NCI-H187 treated with DMSO at 0.1 percent for 48 hours (cell line): ENCODE measurements at regions not wholly inside any gene's neighbourhood (a gene's known extent, or its start where the extent isn't known, plus 50 kb on each side); places are given as distances from the start of the nearest gene placed in this dataset.

Experiments
- DNase-seq: peaks from one replicate; lab custom pipeline; 2025; lab: John Stamatoyannopoulos, UW

DNA sequence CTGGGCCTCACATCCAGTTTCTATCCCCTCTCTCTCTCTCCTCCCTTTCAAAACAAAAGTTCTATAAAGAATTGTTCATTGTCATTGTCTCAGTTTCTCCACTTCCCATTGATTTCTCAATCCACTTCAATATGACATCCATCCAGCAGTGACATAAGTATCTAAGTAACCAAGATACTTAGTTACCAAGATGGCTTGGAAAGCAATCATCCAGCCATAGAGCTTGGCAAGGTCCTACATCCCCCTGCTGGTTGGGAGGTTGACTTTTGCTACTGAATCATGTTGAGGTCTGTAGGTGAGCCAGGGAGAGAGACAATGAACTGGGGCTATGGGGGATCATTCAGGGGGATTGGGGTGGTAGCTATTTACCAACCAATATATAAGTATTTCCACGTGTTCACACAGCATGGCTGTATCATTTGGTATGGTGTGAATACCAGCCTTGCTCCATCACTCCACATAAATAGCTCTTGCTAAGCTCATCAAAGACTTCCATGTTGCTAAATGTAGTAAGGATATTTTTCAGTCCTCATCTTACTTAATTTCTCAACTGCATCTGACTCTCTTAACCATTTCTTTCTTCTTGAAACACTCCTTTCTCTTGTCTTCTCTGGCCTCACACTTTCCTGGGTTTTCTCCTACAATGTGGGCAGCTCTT lies 58.8 kb upstream of the NTRK3 start:
- DNase-seq = no peak

DNA sequence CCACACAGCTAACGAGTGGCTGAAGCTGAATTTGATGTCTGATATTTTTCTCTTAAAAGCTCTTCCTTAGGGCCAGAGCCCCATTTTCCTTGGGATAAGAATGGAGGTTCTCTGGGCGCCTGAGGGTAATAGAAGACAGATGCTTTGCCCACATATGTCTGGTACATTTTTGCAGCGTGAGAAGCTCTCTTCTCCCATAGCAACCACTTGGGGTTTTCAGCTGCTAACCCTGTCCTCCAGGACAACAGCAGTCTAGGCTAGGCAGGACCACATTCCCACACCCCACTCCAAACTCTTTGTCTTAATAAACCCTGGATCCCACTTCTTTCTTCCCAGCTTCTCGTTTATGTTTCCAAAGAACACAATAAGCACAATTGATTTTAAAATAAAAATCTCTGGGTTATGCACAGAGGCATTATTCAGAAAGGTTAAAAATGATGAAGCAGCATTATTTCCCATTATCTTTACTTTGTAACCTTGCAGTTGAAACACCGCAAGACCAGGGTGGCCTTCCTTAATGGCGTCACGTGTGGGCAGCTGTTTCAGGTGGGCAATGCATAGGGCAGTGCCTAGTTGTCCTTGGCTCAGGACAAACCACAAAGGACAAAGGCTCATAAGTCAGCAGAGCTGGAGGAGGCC lies 56.5 kb upstream of the NTRK3 start:
- no peak for DNase-seq

DNA sequence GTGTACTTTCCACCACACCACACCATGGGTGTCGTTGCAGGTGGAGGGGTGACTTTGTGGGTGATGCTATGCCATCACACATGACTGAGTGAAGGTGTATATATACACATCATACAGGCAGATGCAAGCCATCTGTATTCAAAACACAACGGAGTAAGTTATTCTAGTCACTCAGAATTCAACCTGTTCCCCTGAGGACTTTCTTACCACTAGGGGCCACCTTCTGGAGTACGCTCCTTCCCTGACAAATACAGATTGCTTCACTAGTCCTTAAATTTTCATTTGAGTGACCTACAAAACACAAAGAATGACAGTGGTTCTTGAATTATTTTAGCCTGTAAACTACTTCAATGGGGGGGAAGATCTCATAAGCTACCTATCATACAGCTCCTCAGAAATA lies 52.8 kb upstream of the NTRK3 start:
- DNase-seq = no peak

DNA sequence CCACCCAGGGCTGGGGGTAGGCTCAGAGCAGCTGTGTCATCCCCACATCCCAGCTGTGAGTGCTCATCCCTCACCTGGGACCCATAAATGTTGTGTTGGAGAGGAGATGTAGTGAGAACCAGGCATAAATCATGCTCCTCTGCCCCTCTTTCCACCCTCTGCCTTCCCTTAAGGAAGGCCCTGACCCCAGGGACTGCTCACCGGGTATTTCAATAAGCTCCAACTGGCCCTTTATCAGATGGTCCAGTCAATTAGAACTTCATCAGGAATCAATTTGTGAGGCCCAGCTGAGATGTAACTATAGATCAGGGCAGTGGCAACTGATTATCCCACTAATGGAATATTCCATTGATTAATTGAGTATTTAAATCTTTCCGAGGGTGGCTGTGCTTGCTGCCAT lies 50.8 kb upstream of the NTRK3 start:
- DNase-seq = no peak
